HCT116 (cell line): ENCODE measurements at regions not wholly inside any gene's neighbourhood (a gene's known extent, or its start where the extent isn't known, plus 50 kb on each side); places are given as distances from the start of the nearest gene placed in this dataset.

Experiments
- CEBPB ChIP-seq: IDR thresholded peaks from 2 replicates; pipeline ENCODE4 v1.6.1; 2012; ENCODE audit warnings: low read depth
- CTCF ChIP-seq, 3 experiments: fragments of 200-600 bp in 1 of 3; sonication (generic) in 1 of 3; IDR thresholded peaks in 2 of 3; conservative IDR thresholded peaks in 1 of 3; 2 replicates each; pipeline ENCODE4 v1.5.1; 2012 to 2017; ENCODE audit warnings: low read depth in 2 of 3, low read length in 2 of 3, antibody characterized with exemption in 1 of 3, borderline replicate concordance in 1 of 3, control low read depth in 1 of 3, mild to moderate bottlenecking in 1 of 3, mixed read lengths in 1 of 3, mixed run types in 1 of 3, moderate library complexity in 1 of 3; ENCODE audit not compliant: insufficient read depth in 1 of 3
- ELF1 ChIP-seq: IDR thresholded peaks from 2 replicates; pipeline ENCODE4 v1.6.1; 2012; ENCODE audit warnings: low read depth, borderline replicate concordance
- EZH2 ChIP-seq: fragments of 200-600 bp; sonication (generic); IDR thresholded peaks from 2 replicates; pipeline ENCODE4 v1.6.1; 2017; ENCODE audit warnings: antibody characterized with exemption, mixed run types
- EZH2phosphoT487 ChIP-seq: fragments of 200-600 bp; IDR thresholded peaks from 2 replicates; pipeline ENCODE4 v1.6.1; 2018; ENCODE audit warnings: antibody characterized with exemption, borderline replicate concordance
- FOSL1 ChIP-seq: IDR thresholded peaks from 2 replicates; pipeline ENCODE4 v1.6.1; 2012; ENCODE audit warnings: low read depth
- MAX ChIP-seq: IDR thresholded peaks from 2 replicates; pipeline ENCODE4 v1.6.1; 2012
- POLR2A ChIP-seq: IDR thresholded peaks from 2 replicates; pipeline ENCODE4 v1.7.0; 2011; ENCODE audit warnings: borderline replicate concordance; ENCODE audit not compliant: insufficient read depth, insufficient read length; ENCODE audit errors: extremely low read depth
- POLR2AphosphoS5 ChIP-seq: IDR thresholded peaks from 2 replicates; pipeline ENCODE4 v1.6.1; 2011; ENCODE audit warnings: mild to moderate bottlenecking, low read depth, low read length, moderate library complexity
- REST ChIP-seq: IDR thresholded peaks from 2 replicates; pipeline ENCODE4 v1.6.1; 2012; ENCODE audit warnings: low read depth
- SP1 ChIP-seq: IDR thresholded peaks from 2 replicates; pipeline ENCODE4 v1.6.1; 2012; ENCODE audit warnings: low read depth
- YY1 ChIP-seq: IDR thresholded peaks from 2 replicates; pipeline ENCODE4 v1.6.1; 2011; ENCODE audit warnings: low read length, low read depth, moderate library complexity, mild to moderate bottlenecking; ENCODE audit not compliant: insufficient replicate concordance; ENCODE audit errors: extremely low read depth
- ZNF274 ChIP-seq: fragments of 200-500 bp; sonication (Bioruptor generic); IDR thresholded peaks from 2 replicates; pipeline ENCODE4 v1.6.1; 2014; ENCODE audit warnings: mild to moderate bottlenecking, low read depth, low read length, inconsistent platforms

- TF ChIP-seq EZH2 (no peak), ZNF274 (no peak), POLR2A (no peak), CTCF (IDR thresholded peaks at IDR 0.05 in 2 of 3, conservative IDR thresholded peaks at IDR 0.05 in 1 of 3; ENCODE audit: borderline replicate concordance in 1 of 3, insufficient read depth in 1 of 3, low read depth in 2 of 3, low read length in 2 of 3) (no peak), YY1 (no peak), MAX (no peak), CEBPB (no peak), REST (no peak), POLR2AphosphoS5 (no peak), EZH2phosphoT487 (no peak), ELF1 (no peak), SP1 (no peak), FOSL1 (no peak)
These were observed 277.8 kb upstream of the FBXL7 start for GRCh38 chr5:15222156-15222555.
